GM18519 (cell line): ENCODE measurements at regions not wholly inside any gene's neighbourhood (a gene's known extent, or its start where the extent isn't known, plus 50 kb on each side); places are given as distances from the start of the nearest gene placed in this dataset.

Experiments used
- ATAC-seq: cut with Tn5 transposase; IDR thresholded peaks from one replicate; pipeline ENCODE4 v1.9.1; 2021; ENCODE audit warnings: mild to moderate bottlenecking, moderate library complexity; ENCODE audit not compliant: unreplicated experiment, low FRiP score

DNA sequence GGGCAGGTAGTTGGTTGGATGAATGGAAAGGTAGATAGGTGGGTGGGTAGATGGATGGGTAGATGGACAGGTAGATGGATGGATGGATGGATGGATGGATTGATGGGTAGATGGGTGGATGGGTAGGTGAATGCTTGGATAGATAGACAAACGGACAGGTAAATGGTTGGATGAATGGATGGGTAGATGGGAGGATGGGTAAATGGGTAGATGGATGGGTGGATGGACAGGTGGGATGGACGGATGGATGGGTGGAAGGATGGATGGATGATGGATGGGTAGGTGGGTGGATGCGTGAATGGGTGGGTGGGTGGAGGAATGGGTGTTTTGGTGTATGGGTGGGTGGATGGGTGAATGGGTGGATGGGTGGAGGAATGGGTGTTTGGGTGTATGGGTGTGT, 50.1 kb upstream of the ASAP2 start:
- no peak for ATAC-seq

DNA sequence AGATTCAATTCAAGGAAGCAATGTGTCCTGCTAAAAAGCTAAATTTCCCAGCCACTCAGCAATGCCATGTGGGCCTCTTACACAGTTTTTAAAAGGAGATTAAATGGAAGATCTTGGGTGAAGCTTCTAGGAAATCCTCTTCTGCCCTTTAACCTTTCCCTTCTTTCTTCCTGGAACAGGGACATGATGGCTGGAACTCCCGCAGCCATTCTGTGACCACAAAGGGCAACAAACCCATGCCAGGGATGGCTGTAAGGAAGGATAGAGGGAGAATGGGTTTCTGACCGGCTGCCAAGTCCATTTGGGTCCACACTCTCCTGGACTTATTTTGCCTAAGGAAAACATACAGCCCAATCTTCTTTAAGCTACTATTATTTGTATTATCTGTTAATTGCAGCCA, 52.6 kb upstream of the ASAP2 start:
- no peak for ATAC-seq

DNA sequence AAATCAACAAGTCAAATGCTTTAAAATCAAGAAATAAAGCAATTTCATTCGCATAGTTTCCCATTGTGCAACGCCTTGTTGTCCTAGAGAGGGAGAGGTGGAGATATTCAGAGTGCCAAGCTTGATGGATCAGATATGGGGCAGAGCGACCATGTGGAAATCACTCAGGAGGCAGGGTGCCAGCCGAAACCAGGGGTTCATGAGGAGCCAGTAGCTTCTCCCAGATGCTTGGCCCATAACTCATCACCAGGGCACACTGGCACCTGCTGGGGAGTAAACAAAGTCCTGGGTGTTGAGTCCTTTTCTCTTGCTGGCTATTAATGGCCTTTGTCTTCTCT, 53.0 kb upstream of the ASAP2 start:
- ATAC-seq = no peak

DNA sequence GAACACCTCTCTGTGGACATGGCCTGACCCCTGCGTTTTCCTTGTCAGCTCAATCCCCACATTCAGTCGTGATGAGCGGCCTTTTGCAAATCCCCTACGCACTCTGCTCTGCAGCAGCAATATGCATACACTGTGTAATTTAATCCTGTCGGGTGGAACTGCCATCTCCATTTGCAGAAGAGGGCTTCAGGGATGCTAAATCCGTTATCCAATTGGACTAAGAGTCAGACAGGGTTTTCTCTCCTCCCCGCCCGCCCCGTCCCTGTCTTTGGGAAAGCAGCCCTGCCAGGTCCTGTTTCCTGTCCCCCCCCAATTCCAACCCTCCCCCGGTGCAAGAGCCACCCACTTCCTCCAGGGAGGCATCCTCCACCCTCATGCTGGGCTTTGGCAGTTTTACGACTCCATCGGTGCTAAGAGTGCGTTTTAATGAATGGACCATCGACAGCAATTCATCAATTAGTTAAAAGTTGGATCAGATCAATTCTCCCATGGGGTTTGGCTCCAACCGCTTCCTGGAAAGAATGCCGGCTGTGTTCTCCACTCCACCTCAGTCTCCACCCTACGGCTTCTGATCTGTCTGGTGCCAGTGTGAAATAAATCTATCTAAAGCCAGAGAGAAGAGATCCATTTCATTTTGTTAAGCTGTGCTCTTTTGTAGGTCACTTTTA, 53.5 kb upstream of the ASAP2 start:
- ATAC-seq = no peak

DNA sequence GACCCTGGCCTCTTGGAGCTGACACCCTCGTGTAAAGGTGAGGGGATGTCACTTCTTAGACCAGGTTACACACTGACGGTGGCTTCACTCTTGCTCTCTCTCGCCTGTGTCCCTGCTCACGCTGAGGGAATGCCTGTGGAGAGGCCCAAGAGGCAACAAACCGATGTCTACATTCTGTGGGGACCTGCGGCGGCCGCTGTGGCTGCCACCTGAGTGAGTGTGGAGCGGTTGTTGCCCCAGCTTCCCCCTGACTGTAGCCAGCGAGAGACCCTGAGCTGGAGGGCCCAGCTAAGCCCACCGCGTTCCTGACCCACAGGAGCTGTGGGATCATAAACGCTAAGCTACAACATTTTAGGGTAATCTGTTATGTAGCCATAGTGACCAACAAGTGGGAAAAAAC, 55.7 kb upstream of the ASAP2 start:
- no peak for ATAC-seq

DNA sequence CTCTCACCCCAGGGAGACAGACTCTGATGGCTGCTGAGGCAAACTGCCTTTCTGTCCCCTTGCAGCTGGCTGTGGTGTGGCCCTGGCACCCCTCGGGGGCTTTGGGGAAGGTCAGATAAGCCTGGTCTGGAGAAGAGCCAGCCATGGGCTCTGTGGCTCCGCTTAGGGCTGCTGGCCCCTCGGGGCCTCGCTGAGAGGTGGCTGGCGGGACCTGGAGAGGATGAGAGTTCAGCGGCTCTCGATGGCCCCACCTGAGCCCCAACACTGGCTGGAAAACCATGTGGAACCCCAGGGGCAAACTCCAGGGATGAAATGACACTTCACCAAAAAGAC, 56.1 kb upstream of the ASAP2 start:
- ATAC-seq = no peak

DNA sequence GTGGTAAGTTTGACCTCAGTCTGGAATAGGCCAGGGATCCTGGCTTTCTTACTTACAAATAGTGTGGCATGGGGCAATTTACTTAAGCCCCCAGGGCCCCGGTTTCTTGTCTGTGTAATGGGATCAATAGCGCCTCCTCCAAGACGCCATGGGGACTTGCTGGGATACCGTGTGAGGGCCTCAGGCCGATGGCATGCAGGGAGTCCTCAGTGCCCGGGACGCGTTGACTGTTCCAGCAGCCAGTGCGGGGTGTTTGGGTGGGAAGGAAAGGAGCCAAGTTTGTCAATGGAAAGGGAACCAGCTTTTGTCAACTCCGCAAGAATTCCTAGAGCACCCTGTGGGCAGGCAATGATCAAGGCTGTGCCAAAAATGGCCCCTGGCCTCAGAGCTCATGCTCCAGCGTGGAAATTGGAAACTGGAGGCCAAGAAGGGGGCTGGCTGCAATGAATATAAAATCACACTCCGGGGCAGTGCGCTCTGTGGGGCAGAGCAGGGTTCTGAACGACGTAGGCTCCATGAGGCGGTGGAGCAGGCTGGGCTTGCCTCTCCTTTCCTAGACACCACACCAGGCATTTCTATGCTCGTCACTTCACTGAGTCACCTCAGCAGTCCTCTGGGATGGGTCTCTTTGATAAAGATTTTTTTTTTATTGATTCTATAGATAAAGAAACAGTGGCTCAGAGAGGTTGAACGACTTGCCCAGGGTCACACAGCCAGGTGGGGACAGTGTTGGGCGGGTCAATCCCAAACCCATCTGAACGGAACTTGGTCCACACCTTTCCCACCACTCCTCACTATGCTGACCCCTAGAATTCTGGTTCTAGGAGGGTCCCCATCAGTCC, 56.7 kb upstream of the ASAP2 start:
- ATAC-seq = no peak

DNA sequence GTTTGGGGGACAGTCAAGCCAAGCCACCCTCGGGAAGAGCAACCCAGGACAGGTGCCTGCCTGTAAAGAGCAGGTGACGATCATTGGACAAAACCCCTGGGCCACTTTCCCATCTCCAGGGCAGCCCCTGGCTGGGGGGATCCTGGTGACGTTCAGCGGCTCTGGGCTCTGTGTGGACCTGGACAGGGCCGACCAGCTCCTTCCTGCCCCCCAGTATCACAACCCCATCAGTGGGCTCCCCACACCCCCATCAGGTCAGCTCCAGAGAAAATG, 57.3 kb upstream of the ASAP2 start:
- ATAC-seq = no peak

DNA sequence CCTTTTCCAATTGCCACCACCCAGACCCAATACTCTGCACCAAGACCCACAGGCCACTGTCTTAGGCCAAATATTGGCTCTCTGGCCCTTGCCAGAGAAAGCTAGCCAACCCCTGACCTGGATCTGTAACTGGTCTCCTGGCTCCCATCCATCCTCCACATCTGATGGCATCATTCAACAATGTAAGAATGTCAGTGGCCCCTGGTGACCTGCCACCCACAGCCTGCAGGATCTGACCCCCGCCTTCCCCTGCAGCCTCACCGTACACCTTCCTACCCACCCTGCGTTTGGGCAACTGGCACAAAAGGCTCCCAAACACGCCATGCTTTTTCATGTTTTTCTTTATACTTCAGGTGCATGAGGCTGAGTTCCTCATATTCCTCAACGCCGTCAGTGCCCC, 60.0 kb upstream of the ASAP2 start:
- no peak for ATAC-seq

DNA sequence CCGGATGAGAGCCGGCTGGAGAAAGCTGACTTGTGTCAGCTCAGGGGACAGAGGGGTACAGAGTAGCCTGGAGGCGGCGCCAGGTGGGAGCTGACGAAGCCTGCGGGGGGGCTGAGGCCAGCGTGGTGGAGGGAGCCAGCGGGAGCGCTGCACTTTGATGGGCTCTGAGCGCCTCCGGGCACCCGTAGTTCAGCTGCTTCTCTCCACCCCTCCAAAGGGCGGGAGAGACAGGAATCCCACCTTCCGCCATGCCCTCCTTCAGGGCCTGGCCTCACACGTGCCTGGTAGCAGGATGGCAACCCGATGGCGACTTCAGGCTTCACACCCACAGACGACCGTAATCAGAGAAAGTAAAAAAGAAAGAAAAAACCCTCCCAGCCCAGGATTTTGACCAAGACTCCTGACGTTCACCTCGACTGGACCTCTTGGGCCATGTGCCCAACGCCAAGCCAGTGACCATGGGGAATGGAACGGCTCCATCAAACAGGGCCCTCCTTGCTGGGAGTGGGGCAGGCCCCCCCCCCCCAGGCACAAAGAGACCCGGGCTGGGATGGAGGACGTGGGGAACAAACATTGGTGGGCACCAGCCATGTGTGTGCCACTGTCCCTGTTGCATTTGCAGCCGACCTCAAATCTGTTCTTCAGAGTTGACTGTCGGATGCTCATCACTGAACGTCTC, 60.7 kb upstream of the ASAP2 start:
- no peak for ATAC-seq

DNA sequence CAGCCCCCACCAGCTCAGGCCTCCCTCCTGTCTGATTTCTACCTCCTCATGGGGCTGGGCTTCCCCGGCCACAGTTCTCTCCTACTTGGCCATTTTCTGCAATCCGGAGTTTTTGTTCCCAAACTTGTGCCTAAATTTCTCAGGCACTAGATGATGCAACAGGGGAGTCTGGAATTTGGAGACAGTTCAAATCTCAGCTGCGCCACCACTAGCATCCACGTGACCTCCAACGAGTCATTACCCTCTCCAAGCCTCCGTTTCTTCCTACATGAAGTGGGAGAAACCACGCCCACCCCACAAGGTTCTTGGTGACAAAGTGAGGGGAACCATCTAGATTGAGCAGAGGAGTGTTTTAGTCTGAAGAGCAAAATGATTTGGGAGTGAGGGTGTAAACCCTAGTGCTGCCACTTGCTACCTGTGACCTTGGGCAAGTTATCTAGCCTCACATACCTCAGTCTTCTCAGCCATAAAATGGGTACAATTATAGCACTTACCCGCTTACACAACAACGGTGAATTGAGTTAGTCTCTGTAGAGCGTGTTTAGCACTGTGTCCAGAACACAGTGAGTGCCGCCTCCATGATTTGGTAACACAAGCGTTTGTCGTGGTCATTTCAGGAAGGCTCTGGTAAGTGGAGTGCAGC, 61.4 kb upstream of the ASAP2 start:
- ATAC-seq = no peak

DNA sequence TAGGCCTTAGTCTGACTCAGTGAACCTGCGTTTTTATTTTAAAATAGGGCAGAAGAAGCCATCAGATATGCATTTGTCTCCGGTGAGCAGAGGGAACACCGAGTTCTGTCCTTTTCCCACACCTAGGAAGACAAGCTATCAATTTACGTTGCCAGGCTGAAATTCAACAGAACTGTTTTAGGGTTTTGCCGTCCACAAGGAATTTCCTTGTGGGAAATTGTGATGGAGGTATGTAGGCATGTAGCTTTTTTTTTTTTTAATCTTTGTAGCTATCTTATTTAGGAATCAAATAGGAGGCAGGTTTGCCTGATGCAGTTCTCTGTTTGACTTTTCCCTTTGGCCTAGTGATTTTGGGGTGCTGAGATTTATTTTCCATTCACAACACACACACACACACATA, 62.0 kb upstream of the ASAP2 start:
- ATAC-seq = no peak

DNA sequence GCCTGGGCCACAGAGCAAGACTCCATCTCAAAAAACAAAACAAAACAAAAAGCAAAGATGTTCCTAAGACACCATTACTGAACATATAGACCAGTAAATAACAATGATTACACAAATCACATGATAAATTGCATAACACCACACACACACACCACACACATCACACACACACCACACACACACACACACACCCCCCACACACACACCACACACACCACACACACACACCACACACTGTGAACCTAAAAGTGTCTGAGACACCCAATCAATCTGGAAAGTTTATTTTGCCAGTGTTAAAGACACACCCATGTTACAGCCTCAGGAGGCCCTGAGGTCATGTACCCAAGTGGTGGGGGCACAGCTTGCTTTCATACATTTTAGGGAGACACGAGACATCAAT, 62.6 kb upstream of the ASAP2 start:
- ATAC-seq = no peak

DNA sequence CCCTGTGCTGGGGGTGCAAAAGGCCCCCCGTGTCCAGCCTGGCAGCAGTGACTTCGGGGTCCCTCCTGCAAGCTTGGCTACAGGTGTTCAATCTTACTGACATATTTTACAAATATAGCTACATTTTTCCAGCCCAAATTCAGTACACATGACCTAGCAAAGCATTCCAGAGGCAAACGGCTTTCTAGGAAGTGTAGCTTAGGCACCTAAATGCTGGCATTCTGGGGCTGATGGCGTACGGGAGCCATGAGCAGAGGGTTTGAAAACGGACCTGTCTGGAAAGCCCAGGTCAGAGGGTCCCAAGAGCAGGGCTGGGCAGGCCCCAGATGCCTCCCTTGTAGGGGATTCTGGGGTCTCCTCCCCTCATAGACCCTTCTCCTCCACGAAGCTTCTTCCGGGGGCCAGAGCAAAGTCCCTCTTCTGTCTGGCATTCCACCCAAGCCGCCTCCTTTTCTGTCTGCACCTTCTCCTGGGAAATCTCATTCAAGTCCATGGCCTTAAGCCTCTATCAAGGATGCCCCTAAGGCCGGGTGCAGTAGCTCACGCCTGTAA, 63.3 kb upstream of the ASAP2 start:
- no peak for ATAC-seq

DNA sequence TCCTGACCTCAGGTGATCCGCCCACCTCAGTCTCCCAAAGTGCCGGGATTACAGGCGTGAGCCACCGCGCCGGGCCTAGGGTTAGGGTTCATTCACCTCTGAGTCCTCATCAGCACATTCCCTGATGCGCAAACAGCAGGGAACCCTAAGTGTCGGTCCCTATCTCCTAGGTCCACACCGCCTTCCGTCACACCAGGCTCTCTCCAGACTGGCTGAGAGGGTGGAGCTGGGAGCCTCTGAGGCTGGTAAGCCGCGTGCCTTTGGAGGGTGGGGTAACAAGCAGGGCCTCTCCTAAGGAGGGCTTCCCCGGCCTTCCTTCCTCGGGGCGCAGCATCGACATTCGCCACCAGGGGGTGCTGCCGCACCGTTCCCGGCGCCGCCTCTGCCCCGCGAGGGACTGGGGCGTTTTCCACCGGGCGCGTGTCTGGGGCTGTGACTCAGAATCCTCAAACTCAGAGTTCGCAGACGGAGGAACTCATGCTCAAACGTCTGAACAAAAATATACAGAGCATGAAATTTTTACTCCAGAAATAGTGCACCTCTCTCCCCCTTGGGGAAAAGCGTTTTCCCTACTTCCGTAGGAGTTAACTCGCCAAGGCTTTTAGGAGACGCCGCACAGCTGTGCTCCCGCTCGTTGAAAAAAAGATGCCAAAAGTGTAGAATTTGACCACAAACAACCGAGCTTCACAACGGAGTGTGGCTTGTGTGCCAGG, 63.9 kb upstream of the ASAP2 start:
- peak; percentile 65 for ATAC-seq

DNA sequence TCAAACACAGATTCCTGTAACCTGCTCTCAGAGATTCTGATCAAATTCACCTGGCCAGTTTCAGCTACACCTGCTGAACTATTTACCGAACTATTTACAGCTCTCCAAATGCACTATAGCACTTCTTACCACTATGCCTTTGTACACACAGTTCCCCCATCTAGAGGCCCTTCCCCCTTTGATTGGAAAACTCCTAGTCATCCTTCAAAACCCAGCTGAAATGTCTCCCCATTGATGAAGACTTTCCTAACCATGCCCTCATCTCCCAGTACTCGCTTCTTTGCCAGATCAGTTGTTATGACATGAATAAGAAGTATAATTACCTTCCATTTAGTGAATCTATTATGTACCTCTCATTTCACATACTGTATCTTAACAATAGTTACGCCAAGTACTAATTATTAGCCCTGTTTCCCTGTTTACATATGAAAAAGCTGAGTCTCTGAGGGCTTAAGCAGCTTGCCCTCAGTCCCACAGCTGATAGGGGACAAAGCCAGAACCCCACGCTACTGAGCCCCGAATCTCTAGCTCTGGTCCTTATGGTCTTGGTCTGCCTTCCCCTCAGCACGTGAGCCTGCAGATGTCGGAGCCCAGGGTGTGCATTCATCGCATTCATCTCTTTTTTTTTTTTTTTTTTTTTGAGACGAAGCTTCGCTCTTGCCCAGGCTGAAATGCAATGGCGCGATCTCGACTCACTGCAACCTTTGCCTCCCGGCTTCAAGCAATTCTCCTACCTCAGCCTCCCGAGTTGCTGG, 64.7 kb upstream of the ASAP2 start:
- no peak for ATAC-seq

DNA sequence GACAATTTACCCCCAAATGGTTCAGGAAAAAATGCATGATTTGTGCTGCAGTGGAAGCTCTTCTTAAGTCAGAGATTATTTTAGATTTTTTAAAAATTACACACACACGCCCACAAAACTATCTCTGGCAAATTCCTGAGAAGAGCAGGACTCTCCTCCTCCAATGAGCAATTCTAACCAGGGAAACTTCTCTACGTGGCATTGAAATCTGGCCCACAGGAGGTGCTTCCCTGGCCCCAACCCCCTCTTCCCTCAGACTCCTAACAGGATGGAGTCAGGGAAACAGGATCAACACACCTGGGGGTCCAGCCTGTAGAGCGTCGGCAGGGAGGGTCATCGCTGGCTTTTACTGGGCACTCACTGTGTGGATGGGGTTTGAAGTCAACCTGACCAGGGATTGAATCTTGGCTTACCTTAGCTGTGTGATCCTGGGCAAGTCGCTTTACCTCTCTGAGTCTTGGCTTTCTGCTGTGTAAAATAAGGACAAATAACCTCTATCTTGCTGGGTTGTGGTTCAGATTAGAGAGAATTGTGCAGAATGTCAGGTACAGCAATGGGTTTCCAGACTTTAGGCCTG, 65.4 kb upstream of the ASAP2 start:
- ATAC-seq = no peak

DNA sequence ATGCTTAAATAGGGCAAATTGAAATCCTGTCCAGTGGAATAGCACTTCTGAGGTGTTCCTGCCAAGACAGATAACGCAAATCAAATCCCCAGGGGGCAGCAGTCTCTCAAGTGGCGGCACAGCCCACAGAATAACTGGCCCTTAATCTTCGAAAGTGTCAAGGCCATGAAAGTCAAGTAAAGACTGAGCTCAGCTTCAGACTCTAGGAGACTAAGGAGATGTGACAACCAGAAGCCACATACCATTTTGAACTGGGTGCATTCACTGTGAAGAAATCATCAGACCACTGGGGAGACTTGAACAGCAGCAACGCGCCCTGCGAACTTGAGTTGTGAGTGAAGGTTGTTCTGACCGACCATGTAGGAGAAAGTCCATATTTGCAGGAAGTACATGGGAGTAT, 66.0 kb upstream of the ASAP2 start:
- ATAC-seq = no peak

DNA sequence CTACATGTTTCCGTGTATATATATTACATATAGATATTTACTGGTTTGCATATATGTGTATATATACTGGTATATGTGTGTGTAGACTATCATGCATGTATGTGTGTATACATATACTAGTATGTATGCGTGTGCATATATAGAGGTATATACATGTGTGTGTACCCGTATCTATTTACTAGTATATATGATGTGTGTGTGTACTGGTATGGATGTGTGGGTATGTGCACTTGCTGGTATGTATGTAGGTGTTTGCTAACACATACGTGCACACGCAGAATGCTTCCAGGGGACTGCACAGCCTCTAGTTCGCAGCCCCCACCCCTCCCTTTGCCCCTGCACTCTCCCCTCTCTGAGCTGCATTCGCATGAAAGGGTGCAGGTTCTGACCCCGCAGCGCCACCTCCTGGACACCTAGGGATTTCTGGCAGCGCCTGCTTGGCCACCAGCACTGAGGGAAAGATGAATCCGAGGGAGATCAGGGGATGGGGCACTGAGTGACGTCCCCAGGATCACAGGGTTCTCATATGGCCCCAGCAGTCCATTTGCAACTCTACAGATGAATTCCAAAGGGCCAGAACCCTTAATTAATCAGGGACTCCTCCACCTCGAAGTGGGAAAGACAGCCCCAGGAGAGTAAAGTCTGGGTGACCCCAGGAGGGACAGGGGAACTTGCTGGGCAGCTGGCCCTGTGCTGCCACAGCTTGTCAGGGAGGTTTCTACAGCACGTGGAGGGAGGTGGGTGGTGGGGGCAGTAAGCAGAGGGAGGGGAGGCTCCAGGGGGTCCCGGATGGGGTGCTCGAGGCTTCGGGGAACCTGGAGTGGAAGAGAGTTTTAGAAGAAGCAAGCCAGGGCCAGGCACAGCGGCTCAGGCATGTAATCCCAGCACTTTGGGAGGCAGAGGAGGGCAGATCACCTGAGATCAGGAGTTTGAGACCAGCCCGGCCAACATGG, 66.8 kb upstream of the ASAP2 start:
- no peak for ATAC-seq
